ENCODE measurements at regions not wholly inside any gene's neighbourhood (a gene's known extent, or its start where the extent isn't known, plus 50 kb on each side); places are given as distances from the start of the nearest gene placed in this dataset.
A peak's percentile ranks its signal among the peaks of the same experiment; 100 is the strongest.

GRCh38 chr9:16202914-16203728 lies 650.3 kb downstream of the CCDC171 start:
- DNase-seq = peak; percentile 51

GRCh38 chr9:16203729-16204573 lies 651.1 kb downstream of the CCDC171 start:
- DNase-seq = no peak

GRCh38 chr9:16205455-16205854 lies 652.6 kb downstream of the CCDC171 start:
- DNase-seq = no peak

- no peak for DNase-seq
These were observed 653.7 kb downstream of the CCDC171 start for GRCh38 chr9:16206518-16206917.

GRCh38 chr9:16207161-16207560 lies 654.3 kb downstream of the CCDC171 start:
- peak; percentile 62 for DNase-seq

GRCh38 chr9:16210440-16210839 lies 657.6 kb downstream of the CCDC171 start:
- no peak for DNase-seq

DNA sequence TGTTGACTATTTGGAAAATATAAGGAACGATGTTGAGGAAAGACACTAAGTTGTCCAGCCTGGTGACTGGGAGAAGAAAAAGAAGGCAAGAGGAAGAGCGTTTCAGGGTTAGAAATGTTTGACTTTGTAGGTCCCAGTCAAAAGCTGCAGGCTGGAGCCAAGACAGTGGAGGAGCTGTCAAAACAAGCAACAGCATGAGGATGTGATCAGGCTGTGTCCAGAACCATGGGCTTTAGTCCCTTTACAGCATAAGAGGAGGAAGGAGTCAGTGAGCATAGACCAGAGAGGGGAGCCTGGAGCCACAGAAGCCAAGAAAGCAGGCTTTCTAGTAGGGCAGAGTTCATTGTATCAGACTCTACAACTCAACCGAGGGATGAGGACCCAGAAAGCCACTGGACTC lies 658.5 kb downstream of the BNC2 start:
- DNase-seq = no peak

DNA sequence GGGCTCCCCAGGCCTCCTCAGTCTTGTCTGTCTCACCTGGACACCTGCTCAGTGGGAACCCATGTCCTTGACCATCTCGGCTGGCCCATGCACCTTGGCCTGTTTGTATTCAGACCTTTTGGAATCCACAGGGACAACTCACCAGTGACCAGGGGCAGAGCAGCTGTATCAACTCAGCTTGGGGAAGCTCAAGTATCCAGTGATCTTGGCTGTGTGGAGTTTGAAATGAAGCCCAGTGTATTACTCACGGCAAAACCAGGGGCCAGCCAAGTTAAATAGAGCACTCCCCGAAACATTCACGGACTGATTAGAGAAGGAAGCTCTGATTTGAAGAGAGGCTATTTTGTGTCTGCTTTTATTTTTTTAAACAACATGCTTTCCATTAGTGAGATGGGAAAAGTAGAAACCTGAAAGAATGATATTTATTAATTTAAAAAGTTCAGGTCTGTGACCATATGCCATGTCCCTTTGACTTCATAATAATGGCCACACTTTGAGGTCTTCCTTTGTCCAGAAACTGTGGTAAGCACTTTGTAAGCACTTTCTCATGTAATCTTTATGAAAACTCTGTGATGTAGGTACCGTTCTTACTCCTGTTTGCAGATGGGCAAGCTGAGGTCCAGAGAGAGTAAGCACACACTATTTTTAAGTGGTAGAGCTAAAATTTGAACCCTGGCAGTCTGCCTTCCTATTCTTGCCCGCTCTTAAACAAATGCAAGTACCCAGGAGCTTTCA lies 656.5 kb downstream of the BNC2 start:
- DNase-seq = peak; percentile 84

DNA sequence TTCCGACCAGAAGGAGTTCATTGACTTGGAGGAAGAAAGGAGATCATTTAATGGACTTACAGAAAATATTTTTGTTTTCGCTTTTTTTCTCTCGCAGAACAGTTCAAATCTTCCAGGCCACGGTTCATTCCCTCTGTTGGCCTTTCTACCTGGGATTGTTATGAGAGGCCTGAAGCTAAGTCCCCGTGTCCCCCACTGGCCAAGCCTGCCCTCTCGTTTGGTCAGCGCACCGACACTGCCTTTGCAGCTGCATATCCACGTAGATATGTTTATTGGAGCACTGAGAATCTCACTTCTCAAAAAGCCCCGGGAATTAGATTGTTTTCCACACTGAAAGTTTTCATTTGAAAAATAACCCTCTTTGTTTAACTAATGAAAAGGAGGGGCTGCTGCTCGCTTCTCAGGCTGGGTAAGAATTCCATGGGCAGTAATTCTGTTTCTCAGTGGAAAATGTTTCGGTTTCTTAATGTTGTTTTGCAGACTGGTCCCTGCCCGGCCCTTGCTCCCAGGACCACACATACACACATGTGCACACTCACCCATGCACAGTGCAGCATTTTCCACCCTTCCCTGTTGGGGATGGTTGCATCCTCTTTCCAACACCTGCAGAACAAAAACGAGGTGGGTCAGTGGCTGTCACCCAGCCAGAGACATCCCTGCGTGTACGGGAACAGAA lies 655.7 kb downstream of the BNC2 start:
- DNase-seq = no peak

DNA sequence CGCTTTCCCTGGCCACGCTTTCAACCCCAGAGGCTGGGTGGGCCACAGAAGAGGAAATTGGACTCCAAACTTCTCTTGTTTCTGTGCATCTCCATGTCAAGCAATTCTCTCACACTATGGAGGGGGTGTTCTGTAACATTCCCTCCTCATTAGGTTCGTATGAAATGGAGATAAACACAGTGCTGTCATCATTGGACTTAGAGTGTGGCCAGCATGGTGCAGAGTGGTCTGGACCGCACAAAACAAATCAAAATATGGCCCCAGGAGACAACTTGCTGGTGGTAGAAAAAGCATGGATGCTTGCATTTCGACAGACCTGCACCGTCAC lies 655.2 kb downstream of the BNC2 start:
- DNase-seq = no peak

- no peak for DNase-seq
These were observed 652.3 kb downstream of the BNC2 start for GRCh38 chr9:16217943-16218701.

- DNase-seq = no peak
These were observed 649.1 kb downstream of the BNC2 start for GRCh38 chr9:16221366-16221765.

GRCh38 chr9:16221822-16222547 lies 648.5 kb downstream of the BNC2 start:
- DNase-seq = no peak

DNA sequence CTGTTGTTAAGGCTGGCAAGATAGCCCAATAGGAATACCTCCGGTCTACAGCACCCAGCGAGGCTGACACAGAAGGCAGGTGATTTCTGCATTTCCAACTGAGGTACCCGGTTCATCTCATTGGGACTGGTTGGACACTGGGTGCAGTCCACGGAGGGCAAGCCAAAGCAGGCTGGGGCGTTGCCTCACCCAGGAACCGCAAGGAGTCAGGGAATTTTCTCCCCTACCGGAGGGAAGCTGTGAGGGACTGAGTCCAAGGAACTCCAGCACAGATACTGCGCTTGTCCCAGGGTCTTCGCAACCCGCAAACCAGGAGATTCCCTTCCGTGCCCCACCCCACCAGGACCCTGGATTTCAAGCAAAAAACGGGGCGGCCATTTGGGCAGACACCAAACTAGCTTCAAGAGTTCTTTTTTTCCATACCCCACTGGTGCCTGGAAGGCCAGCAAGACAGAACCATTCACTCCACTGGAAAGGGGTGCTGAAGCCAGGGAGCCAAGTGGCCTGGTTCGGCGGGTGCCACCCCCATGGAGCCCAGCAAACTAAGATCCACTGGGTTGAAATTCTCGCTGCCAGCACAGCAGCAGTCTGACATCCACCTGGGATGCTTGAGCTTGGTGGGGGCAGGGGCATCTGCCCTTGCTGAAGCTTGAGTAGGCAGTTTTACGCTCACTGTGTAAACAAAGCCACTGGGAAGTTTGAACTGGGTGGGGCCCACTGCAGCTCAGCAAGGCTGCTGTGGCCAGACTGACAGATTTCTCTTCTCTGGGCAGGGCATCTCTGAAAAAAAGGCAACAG lies 647.2 kb downstream of the BNC2 start:
- no peak for DNase-seq

DNA sequence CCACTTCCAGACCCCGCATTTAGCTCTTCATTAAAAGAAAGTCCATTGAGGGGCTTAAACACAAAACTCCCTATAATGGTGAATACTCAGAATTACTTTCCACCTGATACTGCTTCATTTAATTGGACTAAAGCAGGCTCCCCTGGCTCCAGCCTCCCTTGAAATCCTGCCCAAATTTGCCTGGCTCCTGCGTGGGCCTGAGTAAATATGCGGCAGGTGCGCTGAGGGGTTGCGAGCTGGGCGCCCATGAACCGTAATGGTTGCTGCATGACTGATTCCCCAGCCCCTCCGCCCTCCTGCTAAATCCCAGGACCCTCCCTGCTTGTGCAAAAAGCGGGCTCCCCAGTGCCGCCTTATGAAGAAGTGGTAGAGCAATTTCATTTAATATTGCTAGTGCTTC lies 639.7 kb downstream of the BNC2 start:
- DNase-seq = no peak

DNA sequence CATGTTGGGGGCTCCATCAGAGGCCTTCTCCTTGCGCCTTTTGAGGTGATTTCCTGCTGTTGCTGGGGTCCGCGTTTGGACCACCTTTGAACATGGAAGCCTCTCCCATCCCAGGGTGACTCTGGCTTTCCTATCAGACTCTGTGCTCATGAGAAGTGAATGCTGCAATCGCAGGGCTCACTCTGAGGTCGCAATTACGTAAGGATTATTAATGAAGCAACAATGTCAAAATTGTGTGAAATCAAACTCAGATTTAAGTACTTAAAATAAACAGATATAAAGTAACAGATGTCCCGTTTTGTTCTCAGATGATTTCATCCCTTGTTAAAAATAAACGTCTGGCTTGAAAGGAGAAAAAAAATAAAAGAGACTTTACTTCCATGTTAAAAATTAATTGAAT lies 634.2 kb downstream of the BNC2 start:
- no peak for DNase-seq

- DNase-seq = no peak
These were observed 633.6 kb downstream of the BNC2 start for GRCh38 chr9:16236882-16237281.

GRCh38 chr9:16238623-16239138 lies 631.8 kb downstream of the BNC2 start:
- DNase-seq = no peak

DNA sequence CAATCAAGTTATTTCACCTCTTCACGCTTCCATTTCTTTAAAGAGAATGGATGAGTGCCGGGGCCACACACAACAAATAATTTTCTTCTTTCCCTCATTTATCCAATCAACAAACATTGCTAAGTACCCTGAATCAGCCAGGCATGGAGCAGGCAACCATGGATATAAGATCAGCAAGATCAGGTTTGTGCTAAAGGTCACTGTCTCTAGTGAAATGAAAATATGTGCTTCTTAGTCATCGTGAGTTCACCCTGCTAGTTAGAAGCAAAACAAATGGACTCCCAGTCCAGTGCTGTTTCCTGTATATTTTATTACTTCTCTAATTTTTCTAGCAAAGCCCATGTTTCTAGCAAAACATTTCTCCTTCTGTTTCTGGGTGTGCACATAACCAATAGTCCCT lies 629.2 kb downstream of the BNC2 start:
- no peak for DNase-seq

DNA sequence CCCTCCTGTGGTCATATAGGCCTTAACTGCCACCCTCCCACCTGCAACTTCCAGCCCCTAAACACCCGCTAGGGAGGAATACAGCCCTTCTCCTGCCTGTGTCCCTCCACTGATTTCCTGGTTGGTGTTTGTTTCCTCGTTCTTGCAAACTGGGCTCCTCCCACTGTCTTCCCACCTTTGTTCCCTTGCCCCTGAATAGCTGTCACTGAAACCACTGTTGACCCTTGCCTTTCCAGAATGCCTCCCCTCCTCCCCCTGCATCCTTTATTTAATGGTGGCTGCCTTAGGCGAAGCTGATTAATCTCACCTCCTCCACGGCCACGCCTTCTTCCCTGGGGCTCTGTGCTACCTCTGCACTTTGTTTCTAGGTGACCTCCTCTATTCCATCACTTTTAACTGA lies 626.7 kb downstream of the BNC2 start:
- DNase-seq = no peak

All from dermis blood vessel endothelial cell (primary cell).